GM20000 (cell line): ENCODE measurements at regions not wholly inside any gene's neighbourhood (a gene's known extent, or its start where the extent isn't known, plus 50 kb on each side); places are given as distances from the start of the nearest gene placed in this dataset.

Experiments
- DNase-seq: peaks from one replicate; pipeline ENCODE4 v3.0.0; 2012; ENCODE audit warnings: low spot score
- TF ChIP-seq, protein P1 (sequence below): IDR thresholded peaks from 2 replicates; pipeline ENCODE4 v1.5.1; 2012; ENCODE audit warnings: mild to moderate bottlenecking, control low read depth; ENCODE audit errors: extremely low read depth, missing control alignments

- DNase-seq, result no peak
These were observed 430.7 kb upstream of the KHDRBS2 start for GRCh38 chr6:62716719-62717118.

GRCh38 chr6:62714112-62714511 lies 428.1 kb upstream of the KHDRBS2 start:
- no peak for DNase-seq
- TF ChIP-seq, protein P1, sequence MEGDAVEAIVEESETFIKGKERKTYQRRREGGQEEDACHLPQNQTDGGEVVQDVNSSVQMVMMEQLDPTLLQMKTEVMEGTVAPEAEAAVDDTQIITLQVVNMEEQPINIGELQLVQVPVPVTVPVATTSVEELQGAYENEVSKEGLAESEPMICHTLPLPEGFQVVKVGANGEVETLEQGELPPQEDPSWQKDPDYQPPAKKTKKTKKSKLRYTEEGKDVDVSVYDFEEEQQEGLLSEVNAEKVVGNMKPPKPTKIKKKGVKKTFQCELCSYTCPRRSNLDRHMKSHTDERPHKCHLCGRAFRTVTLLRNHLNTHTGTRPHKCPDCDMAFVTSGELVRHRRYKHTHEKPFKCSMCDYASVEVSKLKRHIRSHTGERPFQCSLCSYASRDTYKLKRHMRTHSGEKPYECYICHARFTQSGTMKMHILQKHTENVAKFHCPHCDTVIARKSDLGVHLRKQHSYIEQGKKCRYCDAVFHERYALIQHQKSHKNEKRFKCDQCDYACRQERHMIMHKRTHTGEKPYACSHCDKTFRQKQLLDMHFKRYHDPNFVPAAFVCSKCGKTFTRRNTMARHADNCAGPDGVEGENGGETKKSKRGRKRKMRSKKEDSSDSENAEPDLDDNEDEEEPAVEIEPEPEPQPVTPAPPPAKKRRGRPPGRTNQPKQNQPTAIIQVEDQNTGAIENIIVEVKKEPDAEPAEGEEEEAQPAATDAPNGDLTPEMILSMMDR, result no peak

More at GRCh38 chr6:62716719-62717118, 430.7 kb upstream of the KHDRBS2 start:
- TF ChIP-seq, protein P1, result no peak

DNA sequence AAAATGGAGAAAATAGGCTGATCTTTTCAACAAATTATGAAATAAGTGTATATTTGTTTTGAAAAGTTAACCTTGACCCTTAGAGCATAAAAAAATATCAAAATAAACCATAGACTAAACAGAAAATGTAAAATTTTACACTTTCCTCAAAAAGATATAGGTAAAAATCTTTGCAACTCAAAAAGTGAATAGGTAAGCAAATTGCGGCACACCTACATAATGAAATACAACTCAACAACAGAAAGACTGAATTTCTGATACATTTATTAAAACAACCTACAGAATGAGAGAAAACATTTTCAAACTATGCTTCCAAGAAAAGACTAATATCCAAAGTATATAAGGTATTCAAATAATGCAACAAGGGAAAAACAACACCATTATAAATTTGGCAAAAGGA lies 425.7 kb upstream of the KHDRBS2 start:
- no peak for DNase-seq
- TF ChIP-seq, protein P1, result no peak

- TF ChIP-seq, protein P1, result no peak
- no peak for DNase-seq
These were observed 421.9 kb upstream of the KHDRBS2 start for GRCh38 chr6:62707914-62708313.

- DNase-seq, result no peak
- TF ChIP-seq, protein P1, result no peak
These were observed 421.1 kb upstream of the KHDRBS2 start for GRCh38 chr6:62707156-62707555.

- TF ChIP-seq, protein P1, result no peak
- no peak for DNase-seq
These were observed 397.0 kb upstream of the KHDRBS2 start for GRCh38 chr6:62683063-62683462.

GRCh38 chr6:62681108-62681507 lies 395.1 kb upstream of the KHDRBS2 start:
- DNase-seq, result no peak
- TF ChIP-seq, protein P1, result no peak
